Muscle layer of colon (tissue), 2 donors: ENCODE measurements at regions not wholly inside any gene's neighbourhood (a gene's known extent, or its start where the extent isn't known, plus 50 kb on each side); places are given as distances from the start of the nearest gene placed in this dataset.

ENCODE experiments used
- H3K27ac ChIP-seq: one replicate; pipeline ENCODE4 v1.7.0; 2013; ENCODE audit warnings: low read depth, mild to moderate bottlenecking, low read length, moderate library complexity
- H3K27me3 ChIP-seq, 2 donors: one replicate each; pipeline ENCODE4 v1.7.0; 2013; ENCODE audit warnings: low read length in 2 of 2, mild to moderate bottlenecking in 2 of 2; ENCODE audit not compliant: insufficient read depth in 2 of 2, control insufficient read depth in 1 of 2
- H3K36me3 ChIP-seq: one replicate; pipeline ENCODE4 v1.7.0; 2013; ENCODE audit warnings: mild to moderate bottlenecking, low read length; ENCODE audit not compliant: insufficient read depth
- H3K4me1 ChIP-seq: one replicate; pipeline ENCODE4 v1.7.0; 2013; ENCODE audit warnings: mild to moderate bottlenecking, low read length; ENCODE audit not compliant: insufficient read depth
- H3K4me3 ChIP-seq, 2 donors: one replicate each; pipeline ENCODE4 v1.7.0; 2013; ENCODE audit warnings: low read length in 2 of 2, low read depth in 1 of 2, mild to moderate bottlenecking in 1 of 2, moderate library complexity in 1 of 2
- H3K9ac ChIP-seq: one replicate; pipeline ENCODE4 v1.7.0; 2013; ENCODE audit warnings: low read length
- H3K9me3 ChIP-seq: one replicate; pipeline ENCODE4 v1.7.0; 2013; ENCODE audit warnings: mild to moderate bottlenecking, low read length
- donor health status: abdominal sarcoma.
- donor health status: Adenocarcinoma of cecum.

DNA sequence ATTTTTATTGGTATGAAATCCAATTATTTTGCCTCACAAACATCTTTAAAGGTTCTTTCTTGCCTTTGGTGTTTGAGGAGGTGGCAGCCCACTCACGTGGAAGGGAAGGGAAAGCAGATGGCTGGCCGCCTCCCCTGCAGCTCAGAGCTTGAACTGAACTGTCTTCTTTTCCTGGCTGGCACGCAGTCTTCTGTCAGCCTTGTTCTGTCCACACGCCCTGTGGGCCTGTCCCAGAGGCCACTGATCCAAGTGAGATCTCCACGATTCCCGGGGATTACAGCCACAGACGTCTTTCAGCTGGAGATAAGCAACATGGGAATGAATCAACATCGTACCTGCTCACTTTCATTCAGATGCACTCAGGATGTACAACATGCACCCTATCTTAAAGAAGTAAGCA, 73.3 kb downstream of the TMEM18 start:
- no peak overlapping the region for H3K9ac ChIP-seq
- H3K4me1 ChIP-seq, result no peaks in the 10 kb centered on the region
- no peak overlapping the region for H3K4me3 ChIP-seq
- H3K36me3 ChIP-seq, result no peaks in the 10 kb centered on the region
- H3K27ac ChIP-seq, result no peak overlapping the region
- H3K27me3 ChIP-seq, result no peaks in the 10 kb centered on the region
- no peaks in the 10 kb centered on the region for H3K9me3 ChIP-seq

DNA sequence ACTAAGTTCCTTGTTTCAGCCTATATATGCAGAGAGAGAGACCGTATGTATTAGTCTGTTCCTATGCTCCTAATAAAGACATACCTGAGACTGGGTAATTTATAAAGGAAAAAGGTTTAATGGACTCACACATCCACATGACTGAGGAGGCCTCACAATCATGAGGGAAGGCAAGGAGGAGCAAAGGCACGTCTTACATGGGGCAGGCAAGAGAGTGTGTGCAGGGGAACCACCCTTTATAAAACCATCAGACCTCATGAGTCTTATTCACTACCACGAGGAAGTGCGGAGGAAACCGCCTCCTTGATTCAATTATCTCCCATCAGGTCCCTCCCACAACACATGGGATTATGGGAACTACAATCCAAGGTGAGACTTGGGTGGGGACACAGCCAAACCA, 73.8 kb downstream of the TMEM18 start:
- no peak overlapping the region for H3K4me3 ChIP-seq
- no peaks in the 10 kb centered on the region for H3K4me1 ChIP-seq
- no peak overlapping the region for H3K9ac ChIP-seq
- H3K27me3 ChIP-seq, result no peaks in the 10 kb centered on the region
- H3K36me3 ChIP-seq, result no peaks in the 10 kb centered on the region
- no peak overlapping the region for H3K27ac ChIP-seq
- no peaks in the 10 kb centered on the region for H3K9me3 ChIP-seq

DNA sequence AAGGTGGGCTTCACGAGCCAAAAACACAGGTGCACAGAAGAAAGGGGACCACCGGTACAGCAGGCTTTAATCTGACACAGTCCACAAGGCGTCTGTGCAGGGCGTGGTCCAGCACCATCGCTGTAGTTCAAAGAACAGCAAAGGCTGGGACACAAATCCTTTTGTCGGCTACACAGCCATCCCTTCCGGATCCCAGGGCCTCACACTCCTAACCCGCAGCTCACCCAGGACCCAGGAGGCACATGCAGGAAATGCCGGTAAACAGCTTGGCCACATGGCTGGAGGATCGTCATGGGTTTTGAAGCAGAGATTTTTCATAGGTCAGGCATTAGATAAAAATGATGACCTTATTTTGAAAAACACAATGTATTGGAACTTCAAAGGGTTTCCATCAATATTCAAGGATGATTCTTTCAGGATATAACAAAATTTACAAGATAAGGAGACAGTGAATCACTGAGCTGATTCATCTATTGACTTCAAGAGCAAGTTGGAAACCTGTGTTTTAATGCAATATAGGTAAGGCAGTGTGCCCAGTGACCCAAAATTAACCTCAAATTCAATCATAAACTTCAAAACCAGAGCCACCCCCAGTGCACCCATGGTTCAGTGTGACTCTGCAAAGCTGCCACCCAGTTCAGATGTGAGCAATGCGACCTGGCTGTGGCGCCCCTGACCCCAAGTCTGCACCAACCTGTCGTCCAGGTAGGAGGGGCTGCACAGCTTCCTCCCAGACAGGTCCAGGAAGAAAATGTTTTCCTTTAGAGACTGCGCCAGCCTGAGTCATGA, 74.4 kb downstream of the TMEM18 start:
- no peaks in the 10 kb centered on the region for H3K36me3 ChIP-seq
- H3K4me1 ChIP-seq, result no peaks in the 10 kb centered on the region
- H3K9ac ChIP-seq, result no peak overlapping the region
- no peak overlapping the region for H3K4me3 ChIP-seq
- no peaks in the 10 kb centered on the region for H3K9me3 ChIP-seq
- no peaks in the 10 kb centered on the region for H3K27me3 ChIP-seq
- no peak overlapping the region for H3K27ac ChIP-seq

DNA sequence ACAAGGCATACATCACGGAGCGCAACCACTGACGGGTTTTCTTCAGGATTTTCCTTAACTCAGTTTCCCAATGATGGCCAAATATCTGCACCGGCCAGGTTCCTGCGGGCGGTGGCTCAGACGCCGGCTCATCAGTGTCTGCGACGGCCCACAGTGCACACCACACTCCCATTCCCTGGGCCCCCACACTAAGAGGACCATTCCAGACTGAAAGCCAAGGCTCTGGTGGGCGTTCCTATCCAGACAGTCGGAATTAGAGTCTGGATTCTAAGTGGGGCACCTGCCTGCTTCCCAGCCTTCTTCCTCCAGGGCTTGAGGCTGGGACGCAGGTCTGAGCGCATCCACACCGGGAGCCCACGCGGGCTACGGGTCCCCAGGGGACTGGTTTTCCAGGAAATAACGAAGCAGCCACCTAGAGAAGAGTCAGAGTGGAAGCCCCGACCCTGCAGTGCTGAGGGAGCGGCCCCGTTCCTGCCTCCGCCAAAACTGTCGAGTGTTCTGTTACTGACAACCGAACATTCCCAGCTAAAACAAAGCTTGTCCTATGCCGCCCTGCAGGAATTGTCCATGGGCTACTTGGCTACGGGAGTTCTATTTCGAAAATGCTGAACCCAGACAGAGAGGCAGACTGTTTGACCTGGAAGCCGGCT, 75.3 kb downstream of the TMEM18 start:
- H3K36me3 ChIP-seq, result no peaks in the 10 kb centered on the region

DNA sequence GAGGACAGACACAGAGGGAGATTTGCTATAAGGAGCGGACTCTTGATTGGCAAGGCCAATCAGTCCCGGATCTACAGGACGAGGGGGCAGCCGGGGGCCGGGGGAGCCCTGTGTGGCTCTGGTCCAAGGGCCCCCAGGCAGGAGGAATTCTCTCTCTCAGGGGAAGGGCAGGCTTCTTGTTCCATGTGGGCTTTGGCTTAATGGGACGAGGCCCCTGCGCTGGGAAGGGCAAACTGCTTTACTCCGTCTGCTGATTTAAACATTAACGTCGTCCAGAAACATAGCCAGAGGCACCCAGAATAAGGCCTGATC, 75.9 kb downstream of the TMEM18 start:
- H3K4me1 ChIP-seq, result no peaks in the 10 kb centered on the region
- H3K4me3 ChIP-seq, result no peak overlapping the region
- H3K9me3 ChIP-seq, result no peaks in the 10 kb centered on the region
- no peak overlapping the region for H3K9ac ChIP-seq
- H3K27me3 ChIP-seq, result no peaks in the 10 kb centered on the region
- H3K36me3 ChIP-seq, result no peaks in the 10 kb centered on the region
- no peak overlapping the region for H3K27ac ChIP-seq

More for the DNA sequence above, 75.3 kb downstream of the TMEM18 start:
- Histone ChIP-seq H3K4me1 (no peaks in the 10 kb centered on the region), H3K4me3 (no peak overlapping the region), H3K27me3 (no peaks in the 10 kb centered on the region), H3K27ac (no peak overlapping the region), H3K9ac (no peak overlapping the region), H3K9me3 (no peaks in the 10 kb centered on the region)

DNA sequence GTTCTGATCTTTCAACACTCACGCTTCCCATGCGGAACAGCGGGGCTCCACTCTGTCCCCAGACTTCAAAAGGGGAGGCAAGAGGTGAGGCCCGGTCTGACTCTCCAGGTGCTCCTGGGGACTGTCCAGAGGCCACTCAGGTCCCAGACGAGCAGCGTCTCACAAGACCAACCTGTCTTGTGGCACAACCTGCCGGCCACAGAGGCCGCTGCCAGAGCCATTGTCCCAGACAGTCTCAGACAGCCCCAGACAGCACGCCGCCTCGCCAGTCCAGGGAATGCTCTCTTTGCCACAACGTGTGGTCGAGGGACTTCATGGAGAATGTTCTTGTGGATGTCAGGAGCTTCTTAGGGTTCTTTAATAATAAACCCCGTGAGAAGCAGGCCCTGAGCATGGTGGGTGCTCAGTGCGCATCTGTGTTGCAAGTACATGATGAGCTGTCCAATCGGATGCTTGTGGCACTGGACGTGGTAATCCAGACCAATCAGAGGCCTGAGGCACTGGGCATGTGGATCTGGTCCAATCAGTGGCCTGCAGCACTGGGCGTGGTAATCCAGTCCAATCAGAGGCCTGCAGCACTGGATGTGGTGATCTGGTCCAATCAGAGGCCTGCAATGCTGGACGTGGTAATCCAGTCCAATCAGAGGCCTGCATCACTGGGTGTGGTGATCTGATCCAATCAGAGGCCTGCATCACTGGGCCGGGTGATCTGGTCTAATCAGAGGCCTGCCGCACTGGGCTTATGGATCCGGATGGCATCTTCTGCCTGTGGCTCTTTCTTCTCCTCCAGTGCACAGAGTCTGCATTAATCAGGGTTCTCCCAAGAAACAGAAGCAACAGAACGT, 76.4 kb downstream of the TMEM18 start:
- Histone ChIP-seq H3K27ac (no peak overlapping the region), H3K9me3 (no peaks in the 10 kb centered on the region), H3K4me3 (no peak overlapping the region), H3K4me1 (no peaks in the 10 kb centered on the region), H3K9ac (no peak overlapping the region), H3K27me3 (no peaks in the 10 kb centered on the region), H3K36me3 (no peaks in the 10 kb centered on the region)

DNA sequence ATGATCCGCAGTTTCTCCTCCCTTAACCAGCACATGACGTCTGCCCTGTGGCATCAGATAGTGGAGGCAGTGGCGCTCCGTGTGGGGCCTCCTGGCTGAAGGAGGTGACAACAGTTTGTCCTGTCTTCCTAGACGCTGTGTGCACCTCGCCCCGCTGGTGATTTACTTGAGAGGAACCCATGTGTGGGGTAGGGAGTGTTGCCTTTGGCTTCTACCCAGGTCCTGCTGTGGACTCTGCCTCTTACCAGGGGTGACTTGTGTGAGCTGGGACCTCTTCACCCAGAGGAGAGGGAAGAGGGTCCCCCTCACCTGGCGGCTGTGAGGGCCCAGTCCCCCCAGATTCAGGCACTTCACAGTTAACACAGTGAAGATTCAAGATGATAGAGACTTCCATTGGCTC, 77.6 kb downstream of the TMEM18 start:
- Histone ChIP-seq H3K36me3 (no peaks in the 10 kb centered on the region), H3K27me3 (no peaks in the 10 kb centered on the region), H3K9ac (no peak overlapping the region), H3K9me3 (no peaks in the 10 kb centered on the region), H3K4me3 (no peak overlapping the region), H3K4me1 (no peaks in the 10 kb centered on the region), H3K27ac (no peak overlapping the region)

DNA sequence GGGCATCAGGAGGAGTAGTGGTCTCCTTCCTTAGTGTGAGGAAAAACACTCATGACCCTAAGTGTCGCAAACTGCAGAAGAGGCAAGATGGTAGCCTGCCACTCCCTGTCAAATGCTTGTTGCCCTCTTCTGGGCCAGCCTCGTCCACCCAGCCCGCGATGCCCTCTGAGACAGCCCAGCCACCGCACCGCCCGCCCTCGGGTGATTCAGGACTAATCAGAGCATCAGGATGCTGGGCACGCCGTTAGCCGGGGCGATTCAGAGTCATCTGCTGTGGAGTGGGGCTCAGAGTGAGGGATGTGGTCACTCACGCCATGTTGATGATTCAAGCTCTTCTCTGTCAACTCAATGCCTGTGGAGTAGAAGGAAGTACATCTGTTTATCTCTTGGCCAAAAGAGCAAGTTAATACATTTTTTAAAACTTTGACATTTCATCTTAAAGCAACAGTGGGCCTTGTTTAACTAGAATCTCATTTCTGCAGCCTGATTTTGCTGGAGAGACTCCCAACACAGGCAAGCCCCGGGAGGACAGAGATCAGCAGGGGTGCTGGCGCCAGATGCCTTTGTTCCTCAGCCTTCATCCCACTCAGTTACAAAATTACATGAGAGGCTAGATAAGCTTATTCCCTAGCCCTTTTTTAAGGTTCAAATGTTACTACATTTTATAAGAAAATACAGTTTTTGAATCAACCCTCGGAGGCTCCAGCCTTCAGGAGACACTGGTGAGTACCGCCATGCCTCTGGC, 79.0 kb downstream of the TMEM18 start:
- Histone ChIP-seq H3K4me1 (no peaks in the 10 kb centered on the region), H3K27me3 (no peaks in the 10 kb centered on the region), H3K9me3 (no peaks in the 10 kb centered on the region), H3K36me3 (no peaks in the 10 kb centered on the region), H3K4me3 (no peak overlapping the region), H3K9ac (no peak overlapping the region), H3K27ac (no peak overlapping the region)

DNA sequence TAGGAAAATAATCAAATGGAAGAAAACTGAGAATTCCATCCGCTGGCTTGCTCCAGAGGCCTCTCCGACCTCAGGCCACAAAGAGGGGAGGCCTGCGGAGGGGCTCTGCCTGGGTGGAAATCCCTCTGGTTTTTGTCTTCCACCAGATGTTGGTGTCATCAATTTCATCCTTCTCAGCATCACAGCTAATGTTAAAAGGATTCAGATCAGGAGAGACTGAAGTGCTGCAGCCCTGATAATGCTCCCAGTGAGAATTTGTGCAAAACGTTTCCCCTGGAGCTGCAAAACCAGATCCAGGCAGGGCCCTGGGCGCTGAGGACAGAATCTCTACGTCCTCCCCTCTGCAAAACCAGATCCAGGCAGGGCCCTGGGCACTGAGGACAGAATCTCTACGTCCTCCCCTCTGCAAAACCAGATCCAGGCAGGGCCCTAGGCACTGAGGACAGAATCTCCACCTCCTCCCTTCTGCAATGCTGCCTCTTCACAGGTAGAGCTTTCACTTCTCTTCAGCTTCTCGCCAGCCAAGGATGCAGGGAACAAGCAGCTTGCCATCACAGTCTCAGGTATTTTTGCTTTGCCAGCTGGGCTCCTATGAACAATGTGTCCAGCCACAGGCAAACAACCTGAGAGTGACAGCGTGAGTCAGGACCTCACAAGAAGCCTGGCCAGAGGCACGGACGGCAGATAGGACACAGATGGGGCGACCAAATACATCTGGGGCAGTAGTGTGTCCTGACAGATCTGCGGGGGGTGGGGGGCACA, 81.2 kb downstream of the TMEM18 start:
- no peaks in the 10 kb centered on the region for H3K9me3 ChIP-seq
- H3K36me3 ChIP-seq, result no peaks in the 10 kb centered on the region
- H3K27me3 ChIP-seq, result no peaks in the 10 kb centered on the region
- H3K4me1 ChIP-seq, result no peaks in the 10 kb centered on the region
- no peak overlapping the region for H3K27ac ChIP-seq
- H3K9ac ChIP-seq, result no peak overlapping the region
- no peak overlapping the region for H3K4me3 ChIP-seq

DNA sequence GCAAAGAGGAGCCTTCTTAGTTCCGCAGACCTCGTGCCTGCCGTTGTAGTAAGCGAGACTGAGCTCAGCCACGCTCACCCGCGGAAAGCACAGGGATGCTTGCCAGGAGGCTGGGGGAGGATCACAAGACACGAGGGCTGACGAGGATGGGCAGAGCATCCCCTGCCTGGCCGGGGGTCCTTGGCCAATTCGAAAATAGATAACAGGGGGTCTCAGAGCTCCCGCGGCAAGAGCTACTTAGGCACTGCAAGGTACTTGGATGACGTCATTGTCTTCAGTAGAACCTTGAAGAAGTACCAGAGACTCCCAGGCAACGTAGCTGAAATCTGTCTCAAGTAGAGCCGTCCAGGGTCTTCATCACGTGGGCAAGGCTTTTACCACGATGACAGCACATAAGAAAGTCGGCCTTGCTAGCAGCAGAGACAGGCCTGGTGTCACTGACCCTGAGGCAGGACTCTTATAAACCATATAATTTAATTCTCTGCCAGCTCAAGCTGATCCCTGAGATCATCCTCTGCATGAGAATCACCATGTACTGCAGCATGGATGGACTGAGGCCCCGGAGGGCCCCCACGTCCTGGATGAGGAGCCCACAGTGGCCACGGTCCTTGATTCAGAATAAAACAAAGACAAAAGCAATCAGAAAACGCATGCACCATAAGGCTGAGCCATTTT, 81.9 kb downstream of the TMEM18 start:
- Histone ChIP-seq H3K4me1 (no peaks in the 10 kb centered on the region), H3K4me3 (no peak overlapping the region), H3K9ac (no peak overlapping the region), H3K9me3 (no peaks in the 10 kb centered on the region), H3K36me3 (no peaks in the 10 kb centered on the region), H3K27me3 (no peaks in the 10 kb centered on the region), H3K27ac (no peak overlapping the region)
